MM.1S (cell line): ENCODE measurements at regions not wholly inside any gene's neighbourhood (a gene's known extent, or its start where the extent isn't known, plus 50 kb on each side); places are given as distances from the start of the nearest gene placed in this dataset.

Source experiments
- DNase-seq: peaks from one replicate; pipeline ENCODE4 v3.0.0-alpha.2; 2015
- H2AFZ ChIP-seq: fragments of 300-600 bp; sonication (generic); 2 replicates; pipeline ENCODE4 v1.6.0; 2016; ENCODE audit warnings: antibody characterized with exemption, low read length
- H3F3A ChIP-seq: fragments of 300-600 bp; sonication (generic); 2 replicates; pipeline ENCODE4 v1.6.1; 2016; ENCODE audit warnings: mild to moderate bottlenecking, antibody characterized with exemption, low read length, moderate library complexity, mixed read lengths; ENCODE audit not compliant: insufficient read depth
- H3K27ac ChIP-seq: fragments of 300-600 bp; sonication (generic); 2 replicates; pipeline ENCODE4 v1.5.1; 2016; ENCODE audit warnings: mild to moderate bottlenecking, low read length
- H3K27me3 ChIP-seq: fragments of 300-600 bp; sonication (generic); replicated peaks from 2 replicates; pipeline ENCODE4 v1.6.0; 2016; ENCODE audit warnings: low read length; ENCODE audit not compliant: insufficient read depth
- H3K36me3 ChIP-seq: fragments of 300-600 bp; sonication (generic); replicated peaks from 2 replicates; pipeline ENCODE4 v1.6.1; 2016; ENCODE audit warnings: mild to moderate bottlenecking, low read length, mixed read lengths; ENCODE audit not compliant: insufficient read depth
- H3K4me1 ChIP-seq: fragments of 300-600 bp; sonication (generic); 2 replicates; pipeline ENCODE4 v1.6.1; 2016; ENCODE audit warnings: low read length, mixed read lengths
- H3K4me2 ChIP-seq: fragments of 300-600 bp; sonication (generic); 2 replicates; pipeline ENCODE4 v1.6.0; 2016; ENCODE audit warnings: low read depth, low read length
- H3K4me3 ChIP-seq: fragments of 300-600 bp; sonication (generic); 2 replicates; pipeline ENCODE4 v1.5.1; 2016; ENCODE audit warnings: low read length, mixed read lengths
- H3K79me2 ChIP-seq: fragments of 300-600 bp; sonication (generic); 2 replicates; pipeline ENCODE4 v1.6.1; 2016; ENCODE audit warnings: mixed run types, low read length, mixed read lengths
- H3K9ac ChIP-seq: fragments of 300-600 bp; sonication (generic); 2 replicates; pipeline ENCODE4 v1.6.1; 2016; ENCODE audit warnings: low read length, mixed read lengths
- H3K9me2 ChIP-seq: fragments of 300-600 bp; sonication (generic); replicated peaks from 2 replicates; pipeline ENCODE4 v1.6.1; 2016; ENCODE audit warnings: mild to moderate bottlenecking, low read length, mixed read lengths; ENCODE audit not compliant: insufficient read depth
- H3K9me3 ChIP-seq: fragments of 300-600 bp; sonication (generic); replicated peaks from 2 replicates; pipeline ENCODE4 v1.6.1; 2016; ENCODE audit warnings: mild to moderate bottlenecking, low read length, mixed read lengths; ENCODE audit not compliant: insufficient read depth
- H4K20me1 ChIP-seq: fragments of 300-600 bp; sonication (generic); 2 replicates; pipeline ENCODE4 v1.6.1; 2016; ENCODE audit warnings: mild to moderate bottlenecking, low read length, moderate library complexity, mixed read lengths; ENCODE audit not compliant: insufficient read depth
- EZH2 ChIP-seq: fragments of 300-600 bp; sonication (generic); optimal IDR thresholded peaks from 2 replicates; pipeline ENCODE3; 2017; ENCODE audit warnings: low read depth, mild to moderate bottlenecking, antibody characterized with exemption, low read length, mixed read lengths
- EZH2phosphoT487 ChIP-seq: fragments of 300-600 bp; sonication (generic); IDR thresholded peaks from 2 replicates; pipeline ENCODE4 v1.6.1; 2018; ENCODE audit warnings: antibody characterized with exemption, low read length
- TF ChIP-seq, protein P1 (sequence below): fragments of 300-600 bp; sonication (generic); IDR thresholded peaks from 2 replicates; pipeline ENCODE4 v1.5.1; 2016; ENCODE audit warnings: antibody characterized with exemption, low read length, mixed read lengths

DNA sequence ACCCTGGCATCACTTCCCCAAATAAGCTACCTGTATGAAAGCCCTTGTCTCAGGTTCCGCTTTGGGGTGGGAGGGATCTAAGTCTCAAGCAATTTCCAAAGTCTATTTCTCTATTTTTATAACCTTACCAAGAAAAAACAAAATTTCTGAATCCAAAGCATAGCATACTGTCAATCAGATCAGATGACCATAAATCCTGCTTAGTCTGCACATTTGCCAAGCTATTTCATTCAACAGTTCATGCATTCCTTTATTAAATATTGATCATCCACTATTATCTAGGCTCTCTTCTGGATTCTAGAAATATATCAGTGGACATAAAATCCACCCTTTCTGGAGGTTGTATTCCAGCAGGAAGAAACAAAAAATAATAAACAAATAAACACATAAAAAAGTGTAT lies 263.5 kb upstream of the USP15 start:
- no peak overlapping the region for H3K9ac ChIP-seq
- H3K4me3 ChIP-seq = no peak overlapping the region
- no peak overlapping the region for H3K4me2 ChIP-seq
- H3K27ac ChIP-seq = no peak overlapping the region
- no peak for DNase-seq
- H3K27me3 ChIP-seq = no peaks in the 10 kb centered on the region
- H2AFZ ChIP-seq = no peak overlapping the region
- H3K4me1 ChIP-seq = 0 out of 2 replicates have a peak, but pooled peaks cover 4% of the 10 kb centered on the region
- H3K79me2 ChIP-seq = no peaks in the 10 kb centered on the region
- no peaks in the 10 kb centered on the region for H3K36me3 ChIP-seq
- H3K9me3 ChIP-seq = no peaks in the 10 kb centered on the region
- no peaks in the 10 kb centered on the region for H4K20me1 ChIP-seq
- TF ChIP-seq EZH2 (no peak), EZH2phosphoT487 (no peak)
- TF ChIP-seq, protein P1, sequence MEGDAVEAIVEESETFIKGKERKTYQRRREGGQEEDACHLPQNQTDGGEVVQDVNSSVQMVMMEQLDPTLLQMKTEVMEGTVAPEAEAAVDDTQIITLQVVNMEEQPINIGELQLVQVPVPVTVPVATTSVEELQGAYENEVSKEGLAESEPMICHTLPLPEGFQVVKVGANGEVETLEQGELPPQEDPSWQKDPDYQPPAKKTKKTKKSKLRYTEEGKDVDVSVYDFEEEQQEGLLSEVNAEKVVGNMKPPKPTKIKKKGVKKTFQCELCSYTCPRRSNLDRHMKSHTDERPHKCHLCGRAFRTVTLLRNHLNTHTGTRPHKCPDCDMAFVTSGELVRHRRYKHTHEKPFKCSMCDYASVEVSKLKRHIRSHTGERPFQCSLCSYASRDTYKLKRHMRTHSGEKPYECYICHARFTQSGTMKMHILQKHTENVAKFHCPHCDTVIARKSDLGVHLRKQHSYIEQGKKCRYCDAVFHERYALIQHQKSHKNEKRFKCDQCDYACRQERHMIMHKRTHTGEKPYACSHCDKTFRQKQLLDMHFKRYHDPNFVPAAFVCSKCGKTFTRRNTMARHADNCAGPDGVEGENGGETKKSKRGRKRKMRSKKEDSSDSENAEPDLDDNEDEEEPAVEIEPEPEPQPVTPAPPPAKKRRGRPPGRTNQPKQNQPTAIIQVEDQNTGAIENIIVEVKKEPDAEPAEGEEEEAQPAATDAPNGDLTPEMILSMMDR = no peak
- H3K9me2 ChIP-seq = no peaks in the 10 kb centered on the region
- H3F3A ChIP-seq = no peaks in the 10 kb centered on the region

DNA sequence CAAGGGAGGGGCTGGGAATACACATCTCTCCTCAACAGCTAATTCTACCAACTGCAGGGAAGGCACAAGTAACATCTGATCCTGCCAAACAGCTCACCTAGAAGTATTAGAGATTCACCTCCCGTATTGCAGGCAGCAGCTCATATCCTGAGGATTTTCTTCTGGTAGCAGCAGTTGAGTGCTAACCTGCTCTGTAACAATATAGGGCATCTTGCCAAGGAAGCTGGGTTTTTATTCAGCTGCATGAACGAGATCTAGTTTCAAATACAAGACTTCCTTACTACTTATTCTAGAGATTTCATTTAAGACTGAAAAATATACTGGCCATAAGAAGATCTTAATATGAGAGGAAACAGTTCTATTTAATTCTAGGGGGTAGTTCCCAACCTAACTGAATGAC lies 261.4 kb upstream of the USP15 start:
- Histone ChIP-seq H2AFZ (no peak overlapping the region), H3K4me1 (no peaks in the 10 kb centered on the region), H3K9ac (no peak overlapping the region), H3K4me3 (no peak overlapping the region), H4K20me1 (no peaks in the 10 kb centered on the region), H3F3A (no peaks in the 10 kb centered on the region), H3K9me2 (no peaks in the 10 kb centered on the region), H3K27me3 (no peaks in the 10 kb centered on the region), H3K9me3 (no peaks in the 10 kb centered on the region), H3K36me3 (no peaks in the 10 kb centered on the region), H3K27ac (no peak overlapping the region), H3K79me2 (no peaks in the 10 kb centered on the region), H3K4me2 (no peak overlapping the region)
- DNase-seq = no peak
- TF ChIP-seq EZH2 = no peak
- no peak for TF ChIP-seq EZH2phosphoT487
- TF ChIP-seq, protein P1 = no peak

DNA sequence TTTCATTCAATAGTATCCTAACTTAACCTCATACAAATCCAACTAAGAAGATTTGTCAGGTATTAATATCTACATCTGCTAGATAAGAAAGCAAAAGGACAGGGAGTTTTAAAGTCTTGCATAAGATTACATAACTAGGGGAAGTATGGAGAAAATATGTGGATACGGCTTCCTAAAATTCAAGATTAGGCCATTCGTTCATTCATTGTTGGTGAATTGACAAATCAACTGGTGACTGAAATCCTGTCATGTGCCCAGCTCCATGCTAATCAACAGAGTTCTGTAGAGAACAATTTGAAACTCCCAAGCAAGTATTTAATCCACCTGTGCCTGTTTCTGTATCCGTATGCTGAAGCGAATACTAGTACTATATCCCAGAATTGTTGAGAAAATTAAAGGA lies 260.9 kb upstream of the USP15 start:
- Histone ChIP-seq H3K27ac (no peak overlapping the region), H2AFZ (no peak overlapping the region), H3K36me3 (no peaks in the 10 kb centered on the region), H3K9me2 (no peaks in the 10 kb centered on the region), H3K4me1 (no peaks in the 10 kb centered on the region), H3K27me3 (no peaks in the 10 kb centered on the region), H3K4me3 (no peak overlapping the region), H3K79me2 (no peaks in the 10 kb centered on the region), H3F3A (no peaks in the 10 kb centered on the region), H3K9ac (no peak overlapping the region), H4K20me1 (no peaks in the 10 kb centered on the region), H3K4me2 (no peak overlapping the region), H3K9me3 (no peaks in the 10 kb centered on the region)
- DNase-seq = no peak
- no peak for TF ChIP-seq EZH2phosphoT487
- TF ChIP-seq, protein P1 = no peak
- TF ChIP-seq EZH2 = no peak
